PC-9 (cell line): ENCODE measurements at regions not wholly inside any gene's neighbourhood (a gene's known extent, or its start where the extent isn't known, plus 50 kb on each side); places are given as distances from the start of the nearest gene placed in this dataset.

Source experiments
- BruUV-seq: library from RNA; stranded (reverse); fragments of 400-500 nt; replicated peaks from 2 replicates; lab custom pipeline; 2021; lab: Mats Ljungman, UMichigan
- CTCF ChIA-PET: fragments of 300-600 bp; sonication (Branson Sonifier 250); formaldehyde crosslinking; loops from one replicate; lab custom pipeline; 2022; ENCODE audit warnings: antibody characterized with exemption; lab: Charles Lee
- POLR2A ChIA-PET: fragments of 300-600 bp; sonication (Branson Sonifier 250); formaldehyde crosslinking; loops from one replicate; lab custom pipeline; 2022; ENCODE audit warnings: antibody characterized with exemption; ENCODE audit not compliant: unreplicated experiment; lab: Charles Lee
- DNase-seq, 2 experiments: peaks; one replicate each; pipeline versions ENCODE4 v3.0.0 to v3.0.0-alpha.2; 2015 to 2022; ENCODE audit warnings: mixed read lengths in 1 of 2
- H2AFZ ChIP-seq: fragments of 200-600 bp; sonication (generic); 2 replicates; pipeline ENCODE4 v1.8.1; 2017; ENCODE audit warnings: antibody characterized with exemption
- H3F3A ChIP-seq: fragments of 200-600 bp; sonication (generic); 2 replicates; pipeline ENCODE4 v1.8.1; 2017; ENCODE audit warnings: antibody characterized with exemption, mild to moderate bottlenecking, low read depth; ENCODE audit not compliant: insufficient read depth
- H3K27ac ChIP-seq: fragments of 200-600 bp; sonication (generic); 2 replicates; pipeline ENCODE4 v1.6.1; 2016; ENCODE audit warnings: mixed run types
- H3K27me3 ChIP-seq: fragments of 200-600 bp; sonication (generic); 2 replicates; pipeline ENCODE4 v1.6.1; 2016; ENCODE audit warnings: low read depth, mixed run types; ENCODE audit not compliant: insufficient read depth
- H3K36me3 ChIP-seq: fragments of 200-600 bp; sonication (generic); 2 replicates; pipeline ENCODE4 v1.6.1; 2016; ENCODE audit warnings: low read depth, mixed run types
- H3K4me1 ChIP-seq: fragments of 200-600 bp; sonication (generic); replicated peaks from 2 replicates; pipeline ENCODE4 v1.6.1; 2016; ENCODE audit warnings: mixed run types; ENCODE audit not compliant: insufficient read depth
- H3K4me2 ChIP-seq: fragments of 200-600 bp; sonication (generic); 2 replicates; pipeline ENCODE4 v1.6.1; 2017; ENCODE audit warnings: mixed run types
- H3K4me3 ChIP-seq: fragments of 200-600 bp; sonication (generic); 2 replicates; pipeline ENCODE4 v1.6.1; 2016; ENCODE audit warnings: mixed run types
- H3K79me2 ChIP-seq: fragments of 200-600 bp; sonication (generic); 2 replicates; pipeline ENCODE4 v1.6.1; 2017; ENCODE audit warnings: low read depth, mixed run types
- H3K9me2 ChIP-seq: fragments of 200-600 bp; sonication (generic); 2 replicates; pipeline ENCODE4 v1.8.1; 2017; ENCODE audit warnings: mild to moderate bottlenecking; ENCODE audit not compliant: insufficient read depth
- H3K9me3 ChIP-seq: fragments of 200-600 bp; sonication (generic); 2 replicates; pipeline ENCODE4 v1.8.1; 2016; ENCODE audit warnings: low read depth; ENCODE audit not compliant: insufficient read depth
- H4K20me1 ChIP-seq: fragments of 200-600 bp; sonication (generic); 2 replicates; pipeline ENCODE4 v1.8.1; 2017; ENCODE audit not compliant: insufficient read depth
- CTCF ChIP-seq: fragments of 200-600 bp; sonication (generic); conservative IDR thresholded peaks from 2 replicates; pipeline ENCODE4 v1.6.1; 2017; ENCODE audit warnings: mixed run types, antibody characterized with exemption, mild to moderate bottlenecking, moderate library complexity
- EZH2 ChIP-seq: fragments of 200-600 bp; sonication (generic); IDR thresholded peaks from 2 replicates; pipeline ENCODE4 v1.8.0; 2017; ENCODE audit warnings: antibody characterized with exemption, low read depth
- intact Hi-C: fragments of 100-400 bp; cut with micrococcal nuclease; formaldehyde crosslinking; loops from one replicate; pipeline ENCODE4 v1.10.0; 2022; ENCODE audit not compliant: unreplicated experiment

DNA sequence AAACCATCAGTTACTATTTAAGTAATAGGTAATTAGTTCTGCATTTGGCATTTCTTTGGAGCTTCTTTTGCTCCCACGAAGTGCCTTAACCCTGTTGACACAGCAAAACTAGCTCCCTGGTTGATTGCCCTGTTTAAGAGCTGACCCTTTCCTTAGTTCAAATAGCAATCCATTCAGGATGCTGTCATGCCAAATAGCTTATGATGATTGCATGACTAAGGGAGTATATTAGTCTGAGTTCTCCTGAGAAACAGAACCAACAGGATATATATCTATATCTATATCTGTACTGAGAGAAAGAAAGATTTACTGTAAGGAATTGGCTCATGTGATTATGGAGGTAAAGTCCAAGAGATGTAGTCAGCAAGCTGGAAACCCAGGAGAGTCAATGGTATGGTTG, 50.3 kb upstream of the SPRED1 start:
- Histone ChIP-seq H3K27ac (no peak overlapping the region), H3K9me3 (no peaks in the 10 kb centered on the region), H3K9me2 (no peaks in the 10 kb centered on the region), H3K4me1 (no peaks in the 10 kb centered on the region; the same call in 1 of the 2 replicates), H3K4me2 (no peak overlapping the region), H4K20me1 (no peaks in the 10 kb centered on the region), H3K27me3 (no peaks in the 10 kb centered on the region), H3K79me2 (no peaks in the 10 kb centered on the region), H3F3A (no peaks in the 10 kb centered on the region), H3K4me3 (no peak overlapping the region), H3K36me3 (no peaks in the 10 kb centered on the region), H2AFZ (no peak overlapping the region)
- no peak for DNase-seq
- no peak for TF ChIP-seq EZH2
- TF ChIP-seq CTCF, result no peak
- BruUV-seq, result no TSS peak
- ChIA-PET POLR2A (interaction anchor here (0.7 kb wide), 1 partner anchor 13 kb away, joined by 4 read pairs; no protein-coding TSS in a partner anchor), CTCF (no interaction called here)
- intact Hi-C loops, result no loop called here
